ENCODE measurements at regions not wholly inside any gene's neighbourhood (a gene's known extent, or its start where the extent isn't known, plus 50 kb on each side); places are given as distances from the start of the nearest gene placed in this dataset.
"Not testable (repeated sequence)": the region's sequence is repeated elsewhere in the genome, so short reads cannot be mapped to it uniquely, and the experiment has no call there.

GRCh38 chr2:51263101-51263500 is 231.2 kb upstream of the NRXN1 start:
- not testable (repeated sequence) for H3K36me3 ChIP-seq (ENCODE audit: control insufficient read depth, insufficient read depth, low read length); H3K27ac ChIP-seq (ENCODE audit: insufficient read depth, low read length, poor library complexity, severe bottlenecking)

GRCh38 chr2:51258301-51258700 is 226.4 kb upstream of the NRXN1 start:
- Histone ChIP-seq H3K4me1 (ENCODE audit: control insufficient read depth, insufficient read depth, low read length, poor library complexity, severe bottlenecking) (no peaks in the 10 kb centered on the region), H3K9me3 (ENCODE audit: control insufficient read depth, low read length) (no peaks in the 10 kb centered on the region), H3K4me3 (ENCODE audit: insufficient read depth, low read depth, low read length, poor library complexity, severe bottlenecking) (no peak overlapping the region), H3K36me3 (ENCODE audit: control insufficient read depth, insufficient read depth, low read length) (no peaks in the 10 kb centered on the region), H3K27me3 (replicated peaks; ENCODE audit: control insufficient read depth, insufficient read depth, low read length, poor library complexity, severe bottlenecking) (no peaks in the 10 kb centered on the region), H3K27ac (ENCODE audit: insufficient read depth, low read length, poor library complexity, severe bottlenecking) (no peak overlapping the region)
- DNase-seq, result no peak

More at GRCh38 chr2:51263101-51263500, 231.2 kb upstream of the NRXN1 start:
- not testable (repeated sequence) for H3K4me3 ChIP-seq (ENCODE audit: insufficient read depth, low read depth, low read length, poor library complexity, severe bottlenecking); DNase-seq; H3K4me1 ChIP-seq (ENCODE audit: control insufficient read depth, insufficient read depth, low read length, poor library complexity, severe bottlenecking); H3K27me3 ChIP-seq (replicated peaks; ENCODE audit: control insufficient read depth, insufficient read depth, low read length, poor library complexity, severe bottlenecking); H3K9me3 ChIP-seq (ENCODE audit: control insufficient read depth, low read length)

- no peaks in the 10 kb centered on the region for H3K27me3 ChIP-seq (replicated peaks; ENCODE audit: control insufficient read depth, insufficient read depth, low read length, poor library complexity, severe bottlenecking)
- no peak for DNase-seq
Observed at GRCh38 chr2:51256736-51257135, 224.8 kb upstream of the NRXN1 start.

GRCh38 chr2:51251356-51251755 is 219.4 kb upstream of the NRXN1 start:
- no peaks in the 10 kb centered on the region for H3K4me1 ChIP-seq (ENCODE audit: control insufficient read depth, insufficient read depth, low read length, poor library complexity, severe bottlenecking)
- H3K4me3 ChIP-seq (ENCODE audit: insufficient read depth, low read depth, low read length, poor library complexity, severe bottlenecking), result no peak overlapping the region
- no peaks in the 10 kb centered on the region for H3K9me3 ChIP-seq (ENCODE audit: control insufficient read depth, low read length)
- no peaks in the 10 kb centered on the region for H3K27me3 ChIP-seq (replicated peaks; ENCODE audit: control insufficient read depth, insufficient read depth, low read length, poor library complexity, severe bottlenecking)
- no peak overlapping the region for H3K27ac ChIP-seq (ENCODE audit: insufficient read depth, low read length, poor library complexity, severe bottlenecking)
- no peaks in the 10 kb centered on the region for H3K36me3 ChIP-seq (ENCODE audit: control insufficient read depth, insufficient read depth, low read length)
- DNase-seq, result no peak

More at GRCh38 chr2:51256736-51257135, 224.8 kb upstream of the NRXN1 start:
- H3K27ac ChIP-seq (ENCODE audit: insufficient read depth, low read length, poor library complexity, severe bottlenecking), result no peak overlapping the region
- no peaks in the 10 kb centered on the region for H3K36me3 ChIP-seq (ENCODE audit: control insufficient read depth, insufficient read depth, low read length)
- H3K9me3 ChIP-seq (ENCODE audit: control insufficient read depth, low read length), result no peaks in the 10 kb centered on the region
- H3K4me3 ChIP-seq (ENCODE audit: insufficient read depth, low read depth, low read length, poor library complexity, severe bottlenecking), result no peak overlapping the region
- H3K4me1 ChIP-seq (ENCODE audit: control insufficient read depth, insufficient read depth, low read length, poor library complexity, severe bottlenecking), result no peaks in the 10 kb centered on the region

GRCh38 chr2:51247252-51247805 is 215.4 kb upstream of the NRXN1 start:
- no peak for DNase-seq
- Histone ChIP-seq H3K27me3 (replicated peaks; ENCODE audit: control insufficient read depth, insufficient read depth, low read length, poor library complexity, severe bottlenecking) (no peaks in the 10 kb centered on the region), H3K9me3 (ENCODE audit: control insufficient read depth, low read length) (no peaks in the 10 kb centered on the region)

GRCh38 chr2:51243892-51244535 is 212.1 kb upstream of the NRXN1 start:
- no peak for DNase-seq
- Histone ChIP-seq H3K9me3 (ENCODE audit: control insufficient read depth, low read length) (no peaks in the 10 kb centered on the region), H3K4me3 (ENCODE audit: insufficient read depth, low read depth, low read length, poor library complexity, severe bottlenecking) (no peak overlapping the region), H3K27ac (ENCODE audit: insufficient read depth, low read length, poor library complexity, severe bottlenecking) (no peak overlapping the region), H3K36me3 (ENCODE audit: control insufficient read depth, insufficient read depth, low read length) (no peaks in the 10 kb centered on the region), H3K27me3 (replicated peaks; ENCODE audit: control insufficient read depth, insufficient read depth, low read length, poor library complexity, severe bottlenecking) (no peaks in the 10 kb centered on the region), H3K4me1 (ENCODE audit: control insufficient read depth, insufficient read depth, low read length, poor library complexity, severe bottlenecking) (no peaks in the 10 kb centered on the region)

More at GRCh38 chr2:51247252-51247805, 215.4 kb upstream of the NRXN1 start:
- H3K36me3 ChIP-seq (ENCODE audit: control insufficient read depth, insufficient read depth, low read length), result no peaks in the 10 kb centered on the region
- no peak overlapping the region for H3K27ac ChIP-seq (ENCODE audit: insufficient read depth, low read length, poor library complexity, severe bottlenecking)
- no peaks in the 10 kb centered on the region for H3K4me1 ChIP-seq (ENCODE audit: control insufficient read depth, insufficient read depth, low read length, poor library complexity, severe bottlenecking)
- no peak overlapping the region for H3K4me3 ChIP-seq (ENCODE audit: insufficient read depth, low read depth, low read length, poor library complexity, severe bottlenecking)

DNA sequence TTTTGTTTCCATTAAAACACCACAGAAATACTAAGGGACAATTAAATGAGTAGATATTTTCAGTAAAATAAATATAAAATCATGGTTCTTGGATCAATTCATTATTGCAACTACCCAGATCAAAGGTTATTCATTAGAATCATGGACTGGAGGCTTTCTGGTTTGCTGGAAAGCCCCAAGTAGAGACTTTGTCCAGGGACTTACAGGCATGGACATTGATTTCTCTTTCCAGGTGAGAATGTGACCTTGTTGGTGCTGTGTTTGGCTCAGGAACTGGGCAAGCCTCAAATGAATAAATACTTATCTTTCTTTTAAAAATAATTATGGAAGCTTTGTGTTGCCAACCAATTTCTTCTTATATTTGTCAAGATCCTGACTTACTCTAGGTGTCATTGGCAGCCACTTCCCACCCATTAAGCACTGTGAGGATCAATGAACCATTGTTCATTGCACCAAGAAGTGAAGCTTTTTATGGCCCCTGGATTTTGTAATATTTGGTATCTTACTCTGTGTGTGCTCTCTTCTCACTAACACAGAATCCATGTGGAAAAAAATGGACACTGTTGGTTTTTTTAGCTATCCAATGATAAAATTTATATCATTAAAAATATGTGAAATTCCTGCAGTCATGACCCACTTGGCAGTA is 205.8 kb upstream of the NRXN1 start:
- DNase-seq, result no peak
- H3K9me3 ChIP-seq (ENCODE audit: control insufficient read depth, low read length), result no peaks in the 10 kb centered on the region

DNA sequence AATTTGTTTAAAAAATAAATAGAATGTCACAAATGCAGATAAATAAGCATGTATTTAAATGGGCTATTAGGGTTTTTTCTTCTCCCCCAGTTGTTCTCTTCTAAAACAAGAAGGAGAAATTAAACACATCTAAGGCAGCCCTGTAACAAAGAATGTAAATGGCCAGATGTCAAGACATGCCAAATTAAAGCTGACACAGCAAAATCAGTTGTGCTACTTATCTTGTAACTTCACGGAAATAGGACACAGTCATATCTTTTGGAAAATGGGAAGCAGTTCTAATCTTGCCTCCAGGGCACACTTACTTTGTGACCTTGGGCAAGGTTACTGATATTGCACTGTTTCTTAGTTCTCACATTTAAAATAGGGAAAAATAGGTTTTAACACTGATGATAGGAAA is 200.1 kb upstream of the NRXN1 start:
- no peaks in the 10 kb centered on the region for H3K36me3 ChIP-seq (ENCODE audit: control insufficient read depth, insufficient read depth, low read length)
- peaks cover 4% of the 10 kb centered on the region for H3K9me3 ChIP-seq (ENCODE audit: control insufficient read depth, low read length)
- H3K4me3 ChIP-seq (ENCODE audit: insufficient read depth, low read depth, low read length, poor library complexity, severe bottlenecking), result no peak overlapping the region
- H3K27ac ChIP-seq (ENCODE audit: insufficient read depth, low read length, poor library complexity, severe bottlenecking), result no peak overlapping the region
- H3K4me1 ChIP-seq (ENCODE audit: control insufficient read depth, insufficient read depth, low read length, poor library complexity, severe bottlenecking), result no peaks in the 10 kb centered on the region
- H3K27me3 ChIP-seq (replicated peaks; ENCODE audit: control insufficient read depth, insufficient read depth, low read length, poor library complexity, severe bottlenecking), result no peaks in the 10 kb centered on the region
- no peak for DNase-seq

More for the DNA sequence above, 205.8 kb upstream of the NRXN1 start:
- Histone ChIP-seq H3K27me3 (replicated peaks; ENCODE audit: control insufficient read depth, insufficient read depth, low read length, poor library complexity, severe bottlenecking) (no peaks in the 10 kb centered on the region), H3K4me3 (ENCODE audit: insufficient read depth, low read depth, low read length, poor library complexity, severe bottlenecking) (no peak overlapping the region), H3K27ac (ENCODE audit: insufficient read depth, low read length, poor library complexity, severe bottlenecking) (no peak overlapping the region), H3K36me3 (ENCODE audit: control insufficient read depth, insufficient read depth, low read length) (no peaks in the 10 kb centered on the region), H3K4me1 (ENCODE audit: control insufficient read depth, insufficient read depth, low read length, poor library complexity, severe bottlenecking) (no peaks in the 10 kb centered on the region)

DNA sequence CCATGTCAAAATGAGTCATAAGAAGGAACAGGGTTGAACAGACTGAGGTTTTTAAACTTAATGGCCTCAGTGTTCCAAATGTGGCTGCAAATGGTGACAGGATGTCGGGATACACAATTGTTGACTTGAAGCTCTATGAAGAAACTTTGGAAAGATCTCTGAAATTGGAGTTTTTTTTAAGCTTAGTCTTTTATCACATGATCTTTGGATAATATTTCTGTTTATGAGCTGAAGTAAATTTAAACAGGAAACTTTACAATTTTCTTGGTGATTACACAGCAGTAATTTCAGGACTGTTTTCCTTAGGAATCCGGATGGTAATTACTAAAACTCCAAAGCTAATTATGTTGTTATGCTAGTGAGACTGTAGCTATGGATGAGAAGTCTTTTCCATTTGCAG is 199.1 kb upstream of the NRXN1 start:
- DNase-seq, result no peak
- Histone ChIP-seq H3K27ac (ENCODE audit: insufficient read depth, low read length, poor library complexity, severe bottlenecking) (no peak overlapping the region), H3K36me3 (ENCODE audit: control insufficient read depth, insufficient read depth, low read length) (no peaks in the 10 kb centered on the region), H3K27me3 (replicated peaks; ENCODE audit: control insufficient read depth, insufficient read depth, low read length, poor library complexity, severe bottlenecking) (no peaks in the 10 kb centered on the region), H3K9me3 (ENCODE audit: control insufficient read depth, low read length) (peaks cover 4% of the 10 kb centered on the region), H3K4me3 (ENCODE audit: insufficient read depth, low read depth, low read length, poor library complexity, severe bottlenecking) (no peak overlapping the region), H3K4me1 (ENCODE audit: control insufficient read depth, insufficient read depth, low read length, poor library complexity, severe bottlenecking) (no peaks in the 10 kb centered on the region)

- H3K27ac ChIP-seq (ENCODE audit: insufficient read depth, low read length, poor library complexity, severe bottlenecking), result no peak overlapping the region
- no peaks in the 10 kb centered on the region for H3K27me3 ChIP-seq (replicated peaks; ENCODE audit: control insufficient read depth, insufficient read depth, low read length, poor library complexity, severe bottlenecking)
- H3K4me3 ChIP-seq (ENCODE audit: insufficient read depth, low read depth, low read length, poor library complexity, severe bottlenecking), result no peak overlapping the region
- H3K36me3 ChIP-seq (ENCODE audit: control insufficient read depth, insufficient read depth, low read length), result no peaks in the 10 kb centered on the region
- peaks cover 4% of the 10 kb centered on the region for H3K9me3 ChIP-seq (ENCODE audit: control insufficient read depth, low read length)
- no peaks in the 10 kb centered on the region for H3K4me1 ChIP-seq (ENCODE audit: control insufficient read depth, insufficient read depth, low read length, poor library complexity, severe bottlenecking)
- DNase-seq, result no peak
Observed at GRCh38 chr2:51225377-51225776, 193.4 kb upstream of the NRXN1 start.

Measured in effector memory CD4-positive, alpha-beta T cell (primary cell).